HepG2 (cell line): ENCODE measurements at regions not wholly inside any gene's neighbourhood (a gene's known extent, or its start where the extent isn't known, plus 50 kb on each side); places are given as distances from the start of the nearest gene placed in this dataset.

Source experiments
- ATAC-seq: fragments of 200-7000 bp; cut with Tn5 transposase; 3 replicates; pipeline ENCODE4 v1.9.1; 2020; ENCODE audit warnings: mild to moderate bottlenecking, moderate library complexity
- BruUV-seq: library from RNA; stranded (reverse); fragments of 400-500 nt; replicated peaks from 2 replicates; lab custom pipeline; 2021; lab: Mats Ljungman, UMichigan
- CTCF ChIA-PET: fragments of 300-600 bp; formaldehyde crosslinking; extraction: SDS; loops from one replicate; lab custom pipeline; 2021; ENCODE audit warnings: low total read pairs, inconsistent platforms, low intra/inter-chr PET ratio; lab: Yijun Ruan, JAX
- POLR2A ChIA-PET: fragments of 350-600 bp; sonication (Branson Sonifier 250); formaldehyde crosslinking; loops from one replicate; lab custom pipeline; 2020; ENCODE audit warnings: antibody characterized with exemption, inconsistent platforms; lab: Yijun Ruan, JAX
- DNase-seq: peaks from one replicate; pipeline ENCODE4 v3.0.0-alpha.2; 2015; ENCODE audit warnings: low spot score
- FAIRE-seq: peaks from 3 replicates; lab custom pipeline; 2011; peaks lifted over from hg19 to GRCh38; lab: Jason Lieb, UNC
- H2AFZ ChIP-seq: one replicate; pipeline ENCODE4 v1.6.1; 2011; ENCODE audit warnings: low read length, inconsistent platforms
- H3K27ac ChIP-seq: fragments of 300-600 bp; 3 replicates; pipeline ENCODE4 v1.8.0; 2011; ENCODE audit warnings: mixed run types, mild to moderate bottlenecking, mixed read lengths, low read length, inconsistent platforms; ENCODE audit not compliant: insufficient read depth; ENCODE audit errors: extremely low read length
- H3K27me3 ChIP-seq, 2 experiments: fragments of 200-600 bp in 1 of 2; 2 replicates in 1 of 2; 3 replicates in 1 of 2; pipeline versions ENCODE4 v1.6.0 to v1.8.0; 2011; ENCODE audit warnings: low read length in 2 of 2, mild to moderate bottlenecking in 2 of 2, moderate library complexity in 2 of 2, inconsistent platforms in 1 of 2; ENCODE audit not compliant: insufficient read depth in 2 of 2, control insufficient read depth in 1 of 2
- H3K36me3 ChIP-seq, 2 experiments: fragments of 200-600 bp in 1 of 2; replicated peaks in 1 of 2; 2 replicates in 1 of 2; 3 replicates in 1 of 2; pipeline versions ENCODE4 v1.5.1 to v1.8.0; 2011; ENCODE audit warnings: low read length in 2 of 2, inconsistent platforms in 1 of 2; ENCODE audit not compliant: insufficient read depth in 2 of 2, control insufficient read depth in 1 of 2
- H3K4me1 ChIP-seq: 2 replicates; pipeline ENCODE4 v1.5.1; 2012; ENCODE audit warnings: low read length, inconsistent platforms; ENCODE audit not compliant: insufficient read depth
- H3K4me2 ChIP-seq: 2 replicates; pipeline ENCODE4 v1.6.0; 2011; ENCODE audit warnings: low read depth, low read length, inconsistent platforms
- H3K4me3 ChIP-seq, 3 experiments: fragments of 200-600 bp in 1 of 3; sonication (generic), shearing (Covaris generic) in 1 of 3; replicated peaks in 1 of 3; 2 replicates each; pipeline ENCODE4 v1.5.1; 2011 to 2016; ENCODE audit warnings: low read length in 3 of 3, inconsistent platforms in 2 of 3, low read depth in 2 of 3, mild to moderate bottlenecking in 2 of 3, control low read depth in 1 of 3, mixed read lengths in 1 of 3; ENCODE audit not compliant: insufficient read depth in 1 of 3
- H3K79me2 ChIP-seq: one replicate; pipeline ENCODE4 v1.6.1; 2011; ENCODE audit warnings: low read length, inconsistent platforms; ENCODE audit not compliant: insufficient read depth
- H3K9ac ChIP-seq: 2 replicates; pipeline ENCODE4 v1.6.0; 2011; ENCODE audit warnings: mild to moderate bottlenecking, low read depth, low read length, inconsistent platforms; ENCODE audit not compliant: insufficient read depth
- H3K9me3 ChIP-seq: 2 replicates; pipeline ENCODE4 v1.5.1; 2012; ENCODE audit warnings: mild to moderate bottlenecking, low read length
- H4K20me1 ChIP-seq: 2 replicates; pipeline ENCODE4 v1.6.0; 2011; ENCODE audit warnings: inconsistent platforms, mild to moderate bottlenecking, low read length, moderate library complexity; ENCODE audit not compliant: insufficient read depth
- ARID2 ChIP-seq: sonication (generic); formaldehyde crosslinking; IDR thresholded peaks from 2 replicates; pipeline ENCODE4 v1.8.1; 2022; ENCODE audit warnings: mild to moderate bottlenecking, missing genetic modification reagents, borderline replicate concordance
- IRF1 ChIP-seq: sonication (generic); formaldehyde crosslinking; IDR thresholded peaks from 2 replicates; pipeline ENCODE4 v1.4.0; 2020; ENCODE audit warnings: low read depth, mild to moderate bottlenecking, missing genetic modification reagents
- IRF2 ChIP-seq: IDR thresholded peaks from 2 replicates; pipeline ENCODE4 v1.6.1; 2018; ENCODE audit warnings: missing genetic modification reagents, missing compliant biosample characterization
- RBAK ChIP-seq: sonication (generic); formaldehyde crosslinking; IDR thresholded peaks from 2 replicates; pipeline ENCODE4 v1.5.1; 2020; ENCODE audit warnings: mild to moderate bottlenecking, missing genetic modification reagents
- TBL1XR1 ChIP-seq: fragments of 150-350 bp; IDR thresholded peaks from 2 replicates; pipeline ENCODE4 v1.6.1; 2014; ENCODE audit warnings: borderline replicate concordance, low read length; ENCODE audit not compliant: partially characterized antibody
- ZSCAN5A ChIP-seq: sonication (generic); formaldehyde crosslinking; IDR thresholded peaks from 2 replicates; pipeline ENCODE4 v1.8.0; 2022; ENCODE audit warnings: mild to moderate bottlenecking, missing genetic modification reagents, borderline replicate concordance
- WGBS: methylation state at CpG from one replicate; pipeline ENCODE4 v1.1.6; 2017; ENCODE audit warnings: low lambda C conversion rate; 5-methylcytosine and 5-hydroxymethylcytosine counted together
- in situ Hi-C: cut with HindIII; loops from 2 replicates; pipeline ENCODE4 v1.10.0; 2017; ENCODE audit warnings: low pct_unique_long_range_greater_than_20kb; ENCODE audit not compliant: extremely low pct_ligation_motif_present
- intact Hi-C: fragments of 100-400 bp; cut with micrococcal nuclease; formaldehyde crosslinking; loops from one replicate; pipeline ENCODE4 v1.10.0; 2022; ENCODE audit not compliant: unreplicated experiment

GRCh38 chr21:24050231-24050630 is 1557.0 kb downstream of the MRPL39 start:
- intact Hi-C loops = no loop called here
- WGBS = 0% methylated on average over 2 of the region's 2 CpGs
- peaks cover 70% of the 10 kb centered on the region for H3K9me3 ChIP-seq

More at GRCh38 chr21:24050231-24050630, 1557.0 kb downstream of the MRPL39 start:
- no peaks in the 10 kb centered on the region for H3K27me3 ChIP-seq
- no peak overlapping the region for H3K4me3 ChIP-seq
- no peak overlapping the region for H3K27ac ChIP-seq
- no peak overlapping the region for H3K4me2 ChIP-seq
- no peak overlapping the region for H2AFZ ChIP-seq
- in situ Hi-C loops = no loop called here
- no peaks in the 10 kb centered on the region for H3K4me1 ChIP-seq
- no peaks in the 10 kb centered on the region for H3K79me2 ChIP-seq
- no TSS peak for BruUV-seq
- TF ChIP-seq ZSCAN5A (no peak), IRF2 (no peak), RBAK (CRISPR knock-in tag) (no peak), TBL1XR1 (no peak), IRF1 (no peak), ARID2 (CRISPR knock-in tag) (no peak)
- TF ChIP-seq, all 625 proteins: peak for 0
- ATAC-seq (no peak), FAIRE-seq (no peak), DNase-seq (no peak)
- H4K20me1 ChIP-seq = no peaks in the 10 kb centered on the region
- ChIA-PET POLR2A (no interaction called here), CTCF (no interaction called here)
- no peaks in the 10 kb centered on the region for H3K36me3 ChIP-seq
- H3K9ac ChIP-seq = no peak overlapping the region
